ENCODE measurements at regions not wholly inside any gene's neighbourhood (a gene's known extent, or its start where the extent isn't known, plus 50 kb on each side); places are given as distances from the start of the nearest gene placed in this dataset.
"Not testable (repeated sequence)": the region's sequence is repeated elsewhere in the genome, so short reads cannot be mapped to it uniquely, and the experiment has no call there.

DNA sequence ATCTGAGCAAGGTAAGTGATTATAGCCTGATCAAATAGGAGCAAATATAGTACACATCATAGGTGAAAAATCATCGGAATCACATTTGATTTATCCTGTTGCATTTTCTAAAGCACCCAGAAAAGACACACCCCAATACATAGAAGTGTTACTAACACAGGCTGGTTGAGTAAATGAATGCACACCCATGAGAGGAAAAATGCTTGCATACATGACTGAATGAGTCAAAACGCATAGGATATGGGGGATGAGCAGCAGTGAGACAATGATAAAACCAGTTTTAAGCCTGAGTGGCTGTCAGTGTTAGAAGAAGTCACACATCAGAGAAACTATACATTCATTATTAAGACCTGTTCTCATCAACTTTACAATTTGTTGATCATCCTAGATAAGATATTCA lies 449.6 kb upstream of the CDH20 start:
- DNase-seq (ENCODE audit: low spot score in 2 of 2): no peak
- no peak for FAIRE-seq

DNA sequence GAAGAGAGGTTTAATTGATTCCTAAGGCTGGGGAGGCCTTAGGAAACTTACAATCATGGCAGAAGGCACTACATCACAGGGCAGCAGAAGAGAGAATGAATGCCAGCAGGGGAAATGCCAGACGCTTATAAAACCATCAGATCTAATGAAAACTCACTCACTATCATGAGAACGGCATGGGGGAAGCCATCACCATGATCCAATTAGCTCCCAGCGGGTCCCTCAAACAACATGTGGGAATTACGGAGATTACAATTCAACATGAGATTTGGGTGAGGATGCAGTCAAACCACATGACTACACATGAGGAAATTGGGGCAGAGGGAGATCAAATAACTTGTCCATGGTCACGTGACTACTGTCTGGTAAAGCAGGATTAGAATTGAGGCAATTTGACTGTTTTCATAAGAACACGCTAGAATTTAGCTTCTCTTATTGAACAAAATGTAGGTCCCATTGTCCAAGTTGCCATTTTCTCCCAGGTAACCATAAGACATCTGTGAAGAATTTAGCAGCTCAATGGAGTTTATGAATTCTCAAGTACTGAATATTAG lies 445.1 kb upstream of the CDH20 start:
- DNase-seq (ENCODE audit: low spot score in 2 of 2): no peak
- FAIRE-seq: no peak

DNA sequence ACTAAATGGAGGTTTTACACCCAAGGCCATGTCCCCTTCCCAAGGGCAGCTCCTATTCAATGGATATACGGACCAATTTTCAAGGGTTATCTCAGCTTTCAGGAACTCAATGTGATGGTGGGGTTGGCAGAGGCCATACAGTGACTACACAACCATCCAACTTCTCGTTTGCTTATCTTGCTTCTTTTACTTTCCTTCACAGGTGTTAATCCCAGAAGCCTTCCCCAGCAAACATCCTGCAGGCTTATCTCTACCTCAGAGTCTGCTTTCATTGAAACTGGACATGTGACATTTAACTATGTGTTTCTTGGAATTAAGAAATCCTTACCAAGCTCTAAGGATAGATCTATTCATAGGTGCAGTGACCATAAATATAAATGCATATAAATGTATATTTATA lies 443.8 kb upstream of the CDH20 start:
- FAIRE-seq (no peak), DNase-seq (ENCODE audit: low spot score in 2 of 2) (no peak)

- FAIRE-seq (no peak), DNase-seq (ENCODE audit: low spot score in 2 of 2) (no peak)
Measured at GRCh38 chr18:60891936-60892335, 441.3 kb upstream of the CDH20 start.

DNA sequence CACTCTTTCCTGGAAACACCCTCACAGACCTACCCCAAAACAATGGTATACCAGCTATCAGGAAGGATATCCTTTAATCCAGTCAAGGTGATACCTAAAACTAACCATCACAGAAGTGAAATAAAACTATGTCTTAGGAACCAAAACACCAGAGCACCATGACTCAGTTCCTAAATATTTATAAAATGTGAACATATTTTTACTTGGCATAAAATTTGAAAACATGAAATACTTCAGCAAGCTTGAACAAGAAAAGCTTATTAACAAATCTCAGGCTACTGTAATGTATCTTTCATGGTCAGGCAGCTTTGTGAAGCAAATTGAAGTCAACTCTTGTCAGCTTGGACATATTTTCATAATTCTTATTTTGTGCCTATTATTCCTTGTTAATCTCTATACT lies 440.8 kb upstream of the CDH20 start:
- no peak for FAIRE-seq
- no peak for DNase-seq (ENCODE audit: low spot score in 2 of 2)

DNA sequence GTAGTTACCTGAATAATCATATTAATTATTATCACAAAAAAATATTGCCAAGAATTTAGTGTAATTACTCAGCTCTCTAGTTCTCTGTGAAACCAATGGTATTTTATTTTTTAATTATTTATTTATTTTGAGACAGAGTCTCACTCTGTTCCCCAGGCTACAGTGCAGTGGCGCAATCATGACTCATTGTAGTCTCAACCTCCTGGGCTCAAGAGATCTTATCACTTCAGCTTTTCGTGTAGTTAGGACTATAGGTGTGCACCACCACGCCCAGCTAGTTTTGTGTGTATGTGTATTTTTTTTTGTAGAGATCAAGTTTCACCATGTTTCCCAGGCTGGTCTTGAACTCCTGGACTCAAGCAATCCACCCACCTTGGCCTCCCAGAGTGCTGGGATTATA lies 440.4 kb upstream of the CDH20 start:
- no peak for FAIRE-seq

GRCh38 chr18:60893355-60894097 lies 439.7 kb upstream of the CDH20 start:
- DNase-seq (ENCODE audit: low spot score in 2 of 2) (no peak), FAIRE-seq (no peak)

More for the DNA sequence above, 440.4 kb upstream of the CDH20 start:
- no peak for DNase-seq (ENCODE audit: low spot score in 2 of 2)

- no peak for DNase-seq (ENCODE audit: low spot score in 2 of 2)
- FAIRE-seq: no peak
Measured at GRCh38 chr18:60894254-60894945, 438.8 kb upstream of the CDH20 start.

DNA sequence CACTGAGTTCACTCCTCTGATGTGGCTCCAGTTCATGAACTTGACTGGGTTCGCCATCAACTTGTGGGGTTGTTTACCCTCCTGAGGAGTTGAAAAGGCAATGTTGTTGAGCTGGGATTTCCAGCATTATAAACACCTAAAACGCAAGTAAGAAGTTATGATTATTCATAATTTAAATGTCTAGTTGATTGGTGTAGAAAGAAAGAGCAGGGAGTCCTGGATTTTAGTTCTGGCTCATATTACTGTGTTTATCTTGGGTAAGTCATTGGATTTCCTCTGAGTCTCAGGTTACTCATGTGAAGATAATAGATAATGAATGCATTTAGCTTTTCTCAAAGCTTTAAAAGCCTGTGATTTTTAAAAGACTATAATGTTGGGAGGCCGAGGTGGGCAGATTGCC lies 438.0 kb upstream of the CDH20 start:
- no peak for DNase-seq (ENCODE audit: low spot score in 2 of 2)
- no peak for FAIRE-seq

- FAIRE-seq (no peak), DNase-seq (ENCODE audit: low spot score in 2 of 2) (no peak)
Measured at GRCh38 chr18:60898111-60898510, 435.1 kb upstream of the CDH20 start.

- no peak for FAIRE-seq
- no peak for DNase-seq (ENCODE audit: low spot score in 2 of 2)
Measured at GRCh38 chr18:60905699-60906098, 427.5 kb upstream of the CDH20 start.

DNA sequence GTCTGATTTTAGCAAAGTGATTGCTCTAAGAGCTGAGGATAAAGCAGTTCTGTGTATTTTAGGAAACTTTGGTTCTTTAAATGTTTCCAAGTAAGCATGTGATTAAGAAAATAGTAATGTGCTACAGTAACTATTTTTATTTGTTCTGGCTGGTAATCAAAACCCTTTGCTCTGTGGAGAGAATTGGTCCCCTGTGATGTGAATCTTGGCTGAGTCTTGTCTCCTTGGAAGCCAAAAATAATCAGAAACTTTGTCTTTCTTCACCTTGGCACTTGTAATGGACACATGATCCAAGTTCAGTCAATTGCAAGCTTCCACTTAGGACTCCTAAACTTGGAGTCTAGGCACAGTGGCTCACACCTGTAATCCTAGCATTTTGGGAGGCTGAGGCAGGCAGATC lies 422.7 kb upstream of the CDH20 start:
- FAIRE-seq: no peak
- DNase-seq (ENCODE audit: low spot score in 2 of 2): no peak

- FAIRE-seq (no peak), DNase-seq (ENCODE audit: low spot score in 2 of 2) (no peak)
Measured at GRCh38 chr18:60911504-60911903, 421.7 kb upstream of the CDH20 start.

GRCh38 chr18:60915160-60915559 lies 418.1 kb upstream of the CDH20 start:
- DNase-seq (ENCODE audit: low spot score in 2 of 2) (no peak), FAIRE-seq (no peak)

DNA sequence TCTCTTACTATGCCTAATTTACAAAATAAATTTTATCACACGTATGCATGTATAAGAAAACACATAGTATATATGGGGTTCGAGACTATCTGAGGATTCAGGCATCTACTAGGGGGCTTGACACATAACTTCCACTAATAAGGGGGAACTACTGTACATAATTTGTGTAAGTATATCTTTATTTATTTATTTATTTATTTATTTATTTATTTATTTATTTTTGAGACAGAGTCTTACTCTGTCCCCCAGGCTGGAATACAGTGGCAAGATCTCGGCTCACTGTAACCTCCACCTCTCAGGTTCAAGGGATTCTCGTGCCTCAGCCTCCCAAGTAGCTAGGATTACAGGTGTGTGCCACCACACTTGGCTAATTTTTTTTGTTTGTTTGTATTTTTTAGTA lies 414.4 kb upstream of the CDH20 start:
- not testable (repeated sequence) for DNase-seq (ENCODE audit: low spot score in 2 of 2); FAIRE-seq

DNA sequence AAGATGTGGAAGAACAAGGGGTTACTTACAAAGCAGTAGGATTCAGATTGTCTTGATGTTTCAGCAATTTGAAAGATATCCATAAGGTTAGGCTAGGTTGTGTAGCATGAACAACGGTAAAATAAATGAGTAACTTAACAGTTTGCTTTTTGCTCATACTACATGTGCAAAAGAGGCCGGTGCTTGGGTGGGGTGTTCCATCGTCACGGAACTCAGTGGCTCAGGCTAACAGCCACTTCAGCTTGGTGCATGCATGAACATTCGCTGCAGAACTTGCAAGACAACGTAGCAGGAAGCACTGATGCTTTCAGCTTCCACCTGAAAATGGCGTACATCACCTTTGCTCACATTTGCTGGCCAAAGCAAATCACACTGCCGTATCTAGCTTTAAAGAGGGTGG lies 407.3 kb upstream of the CDH20 start:
- no peak for DNase-seq (ENCODE audit: low spot score in 2 of 2)
- FAIRE-seq: no peak

GRCh38 chr18:60929966-60930365 lies 403.3 kb upstream of the CDH20 start:
- FAIRE-seq (no peak), DNase-seq (ENCODE audit: low spot score in 2 of 2) (no peak)

DNA sequence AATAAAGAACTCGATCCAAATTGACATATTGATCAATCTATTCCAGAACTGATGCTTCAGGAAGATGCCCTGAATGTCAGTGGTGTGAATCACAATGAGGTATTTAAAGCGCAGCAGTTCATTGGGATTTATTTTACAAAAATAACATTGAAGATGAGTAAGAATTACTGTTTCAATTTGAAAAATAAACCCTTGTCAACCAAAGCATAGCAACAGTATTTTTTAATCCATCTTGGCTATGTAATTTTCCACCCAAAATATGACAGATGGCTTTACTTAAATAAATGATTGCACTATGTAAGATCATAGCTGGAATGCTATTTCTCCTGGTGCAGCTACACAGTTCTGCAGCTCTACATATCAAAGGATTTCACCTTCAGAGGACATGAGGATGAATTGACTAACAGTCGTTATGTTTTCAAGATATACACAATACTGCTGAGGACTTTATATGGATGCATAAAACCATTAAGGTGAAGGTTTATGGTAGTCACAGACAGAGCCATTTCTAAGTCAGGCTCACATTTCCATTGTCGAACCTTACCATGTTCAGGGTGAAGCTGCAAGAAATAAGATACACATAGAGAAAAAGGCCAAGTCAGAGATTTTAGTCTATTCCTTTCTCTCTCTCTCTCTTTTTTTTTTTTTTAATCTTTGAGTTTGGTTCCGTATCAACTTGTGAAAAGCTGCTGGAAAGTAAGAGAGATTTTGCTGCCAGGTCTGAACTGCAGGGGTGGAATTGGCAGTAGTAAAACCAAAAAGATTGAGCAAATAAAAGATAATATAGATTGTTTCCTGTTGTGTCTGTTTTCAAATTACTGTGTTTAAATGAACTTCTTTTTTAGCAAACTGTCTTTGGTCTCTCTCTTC lies 398.0 kb upstream of the CDH20 start:
- FAIRE-seq (no peak), DNase-seq (ENCODE audit: low spot score in 2 of 2) (no peak)

DNA sequence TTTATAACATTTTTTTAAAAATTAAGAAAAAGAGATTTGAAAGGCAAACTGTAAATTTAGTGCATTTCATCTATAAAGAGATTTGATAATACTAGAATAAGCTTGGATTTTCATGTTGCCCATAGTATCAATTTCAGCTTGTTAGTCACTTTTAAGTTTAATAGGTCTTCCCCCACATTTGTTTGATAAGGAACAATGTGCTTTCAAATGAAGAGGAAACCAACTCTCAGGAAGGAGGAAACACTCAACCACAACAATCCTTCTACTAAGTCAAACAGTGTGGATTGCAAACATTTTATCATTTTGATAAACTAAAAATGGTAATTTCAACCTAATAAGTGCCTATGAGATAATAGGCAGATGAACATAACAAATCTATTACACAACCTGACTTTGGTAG lies 397.1 kb upstream of the CDH20 start:
- DNase-seq (ENCODE audit: low spot score in 2 of 2): no peak
- FAIRE-seq: no peak

DNA sequence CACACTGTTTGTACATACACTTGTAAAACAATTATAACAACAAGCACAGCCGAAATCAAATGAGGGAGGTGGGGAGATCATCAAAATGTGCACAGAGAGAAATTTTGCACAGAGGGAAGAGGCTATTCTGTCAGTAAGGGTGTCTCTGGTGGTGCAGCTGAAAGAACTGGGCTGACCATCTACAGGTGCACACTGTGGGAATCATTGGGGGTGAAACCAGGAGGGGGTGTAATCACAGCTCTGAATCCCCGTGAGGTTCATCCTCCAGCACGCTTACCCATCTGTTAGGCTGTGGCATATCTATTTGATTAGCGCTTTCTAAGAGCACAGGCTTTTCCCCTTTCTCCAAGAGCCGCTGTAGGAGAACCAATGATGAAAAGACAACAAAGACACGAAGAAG lies 389.9 kb upstream of the CDH20 start:
- DNase-seq (ENCODE audit: low spot score in 2 of 2): no peak
- no peak for FAIRE-seq

GRCh38 chr18:60950634-60951033 lies 382.6 kb upstream of the CDH20 start:
- FAIRE-seq: no peak
- DNase-seq (ENCODE audit: low spot score in 2 of 2): no peak
